ENCODE measurements at regions not wholly inside any gene's neighbourhood (a gene's known extent, or its start where the extent isn't known, plus 50 kb on each side); places are given as distances from the start of the nearest gene placed in this dataset.

- TF ChIP-seq, protein P1, sequence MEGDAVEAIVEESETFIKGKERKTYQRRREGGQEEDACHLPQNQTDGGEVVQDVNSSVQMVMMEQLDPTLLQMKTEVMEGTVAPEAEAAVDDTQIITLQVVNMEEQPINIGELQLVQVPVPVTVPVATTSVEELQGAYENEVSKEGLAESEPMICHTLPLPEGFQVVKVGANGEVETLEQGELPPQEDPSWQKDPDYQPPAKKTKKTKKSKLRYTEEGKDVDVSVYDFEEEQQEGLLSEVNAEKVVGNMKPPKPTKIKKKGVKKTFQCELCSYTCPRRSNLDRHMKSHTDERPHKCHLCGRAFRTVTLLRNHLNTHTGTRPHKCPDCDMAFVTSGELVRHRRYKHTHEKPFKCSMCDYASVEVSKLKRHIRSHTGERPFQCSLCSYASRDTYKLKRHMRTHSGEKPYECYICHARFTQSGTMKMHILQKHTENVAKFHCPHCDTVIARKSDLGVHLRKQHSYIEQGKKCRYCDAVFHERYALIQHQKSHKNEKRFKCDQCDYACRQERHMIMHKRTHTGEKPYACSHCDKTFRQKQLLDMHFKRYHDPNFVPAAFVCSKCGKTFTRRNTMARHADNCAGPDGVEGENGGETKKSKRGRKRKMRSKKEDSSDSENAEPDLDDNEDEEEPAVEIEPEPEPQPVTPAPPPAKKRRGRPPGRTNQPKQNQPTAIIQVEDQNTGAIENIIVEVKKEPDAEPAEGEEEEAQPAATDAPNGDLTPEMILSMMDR (IDR thresholded peaks at IDR 0.05 in 2 of 3, conservative IDR thresholded peaks at IDR 0.05 in 1 of 3; ENCODE audit: insufficient read depth in 2 of 3, low read depth in 1 of 3, low read length in 3 of 3): no peak
- no peak for TF ChIP-seq SMC3 (conservative IDR thresholded peaks at IDR 0.05; ENCODE audit: insufficient read depth, low read depth, low read length)
- no peak for TF ChIP-seq ARID1B (IDR thresholded peaks at IDR 0.05)
- TF ChIP-seq USF2 (CRISPR knock-in tag; IDR thresholded peaks at IDR 0.05): no peak
- no peak for TF ChIP-seq CHD1 (IDR thresholded peaks at IDR 0.05; ENCODE audit: low read length)
- TF ChIP-seq POLR2AphosphoS5 (IDR thresholded peaks at IDR 0.05; ENCODE audit: control insufficient read depth, insufficient read depth, low read depth, low read length): no peak
- no peak for TF ChIP-seq FOXK2 (conservative IDR thresholded peaks at IDR 0.05 in 1 of 2, IDR thresholded peaks at IDR 0.05 in 1 of 2; ENCODE audit: low read depth in 2 of 2)
- no peak for TF ChIP-seq SP1 (CRISPR knock-in tag; IDR thresholded peaks at IDR 0.05)
- TF ChIP-seq, protein P2, sequence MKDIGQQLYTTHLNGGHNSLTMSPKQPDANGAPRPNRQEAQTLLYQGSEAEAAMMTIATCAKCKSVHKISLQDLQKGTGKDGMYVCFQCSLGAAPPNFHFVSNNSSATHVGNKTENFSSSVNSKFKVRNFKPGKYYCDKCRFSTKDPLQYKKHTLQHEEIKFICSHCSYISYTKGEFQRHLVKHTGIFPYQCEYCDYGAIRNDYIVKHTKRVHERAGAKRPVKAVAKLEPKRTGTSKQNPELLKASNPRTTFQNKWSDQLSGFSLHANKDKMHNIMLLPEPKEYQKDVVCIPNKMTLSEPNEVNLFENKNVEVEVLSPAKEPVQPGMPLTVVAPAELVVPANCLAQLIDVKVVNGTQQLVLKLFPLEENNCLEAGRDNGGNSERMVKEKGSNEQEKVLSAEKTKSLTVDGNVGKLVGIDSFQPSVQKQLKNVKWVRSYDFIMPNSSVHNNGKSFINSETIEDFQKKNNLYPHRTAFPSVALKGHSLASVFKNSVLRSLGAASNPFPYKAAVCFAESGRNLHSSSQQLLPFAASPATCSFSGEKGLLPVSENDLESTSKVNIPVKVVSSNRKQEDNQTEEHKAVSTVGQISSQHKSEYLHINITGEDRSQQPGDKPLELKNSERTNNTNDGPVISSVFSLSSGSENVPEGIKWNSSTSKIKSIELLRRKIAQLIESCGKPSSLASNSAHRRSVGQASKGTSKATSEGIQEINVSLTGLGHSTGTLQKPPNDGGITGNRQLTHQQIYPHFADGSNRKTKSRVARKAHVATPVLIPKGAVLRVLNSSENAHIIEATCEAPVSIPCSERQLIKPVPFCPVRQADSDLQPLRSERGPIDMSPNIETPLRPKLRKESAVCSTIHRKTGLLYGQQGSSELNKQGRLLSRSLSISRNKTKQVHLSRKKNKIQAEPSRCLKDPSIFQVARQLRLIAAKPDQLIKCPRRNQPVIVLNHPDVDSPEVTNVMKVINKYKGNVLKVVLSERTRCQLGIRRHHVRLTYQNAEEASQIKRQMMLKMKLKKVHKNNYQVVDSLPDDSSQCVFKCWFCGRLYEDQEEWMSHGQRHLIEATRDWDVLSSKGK (CRISPR knock-in tag; IDR thresholded peaks at IDR 0.05): no peak
- no peak for TF ChIP-seq SIX5 (IDR thresholded peaks at IDR 0.05; ENCODE audit: borderline replicate concordance in 1 of 2, insufficient read depth in 1 of 2, low read depth in 1 of 2, low read length in 2 of 2)
- no peak for TF ChIP-seq ZNF764 (CRISPR knock-in tag; IDR thresholded peaks at IDR 0.05; ENCODE audit: low read depth)
- TF ChIP-seq, protein P3, sequence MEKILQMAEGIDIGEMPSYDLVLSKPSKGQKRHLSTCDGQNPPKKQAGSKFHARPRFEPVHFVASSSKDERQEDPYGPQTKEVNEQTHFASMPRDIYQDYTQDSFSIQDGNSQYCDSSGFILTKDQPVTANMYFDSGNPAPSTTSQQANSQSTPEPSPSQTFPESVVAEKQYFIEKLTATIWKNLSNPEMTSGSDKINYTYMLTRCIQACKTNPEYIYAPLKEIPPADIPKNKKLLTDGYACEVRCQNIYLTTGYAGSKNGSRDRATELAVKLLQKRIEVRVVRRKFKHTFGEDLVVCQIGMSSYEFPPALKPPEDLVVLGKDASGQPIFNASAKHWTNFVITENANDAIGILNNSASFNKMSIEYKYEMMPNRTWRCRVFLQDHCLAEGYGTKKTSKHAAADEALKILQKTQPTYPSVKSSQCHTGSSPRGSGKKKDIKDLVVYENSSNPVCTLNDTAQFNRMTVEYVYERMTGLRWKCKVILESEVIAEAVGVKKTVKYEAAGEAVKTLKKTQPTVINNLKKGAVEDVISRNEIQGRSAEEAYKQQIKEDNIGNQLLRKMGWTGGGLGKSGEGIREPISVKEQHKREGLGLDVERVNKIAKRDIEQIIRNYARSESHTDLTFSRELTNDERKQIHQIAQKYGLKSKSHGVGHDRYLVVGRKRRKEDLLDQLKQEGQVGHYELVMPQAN (IDR thresholded peaks at IDR 0.05; ENCODE audit: borderline replicate concordance): no peak
Measured at GRCh38 chr2:7403092-7403775, 486.0 kb downstream of the RNF144A start.

Data from K562 (cell line).